ENCODE measurements at regions not wholly inside any gene's neighbourhood (a gene's known extent, or its start where the extent isn't known, plus 50 kb on each side); places are given as distances from the start of the nearest gene placed in this dataset.

GRCh38 chr19:13599681-13600080 lies 93.4 kb upstream of the CACNA1A start:
- no peak for TF ChIP-seq TAF1 (IDR thresholded peaks at IDR 0.05; ENCODE audit: borderline replicate concordance, low read depth, low read length)
- TF ChIP-seq POLR2A (IDR thresholded peaks at IDR 0.05; ENCODE audit: low read depth, low read length), result no peak
- no peak for TF ChIP-seq POLR2AphosphoS5 (IDR thresholded peaks at IDR 0.05; ENCODE audit: low read depth, low read length)
- FAIRE-seq (no peak), DNase-seq (ENCODE audit: insufficient read length) (no peak)

GRCh38 chr19:13598098-13598497 lies 91.8 kb upstream of the CACNA1A start:
- no peak for FAIRE-seq
- DNase-seq (ENCODE audit: insufficient read length), result no peak
- no peak for TF ChIP-seq POLR2AphosphoS5 (IDR thresholded peaks at IDR 0.05; ENCODE audit: low read depth, low read length)
- TF ChIP-seq TAF1 (IDR thresholded peaks at IDR 0.05; ENCODE audit: borderline replicate concordance, low read depth, low read length), result no peak
- TF ChIP-seq POLR2A (IDR thresholded peaks at IDR 0.05; ENCODE audit: low read depth, low read length), result no peak

- peak; percentile 75 for FAIRE-seq
- no peak for TF ChIP-seq POLR2A (IDR thresholded peaks at IDR 0.05; ENCODE audit: low read depth, low read length)
- no peak for TF ChIP-seq TAF1 (IDR thresholded peaks at IDR 0.05; ENCODE audit: borderline replicate concordance, low read depth, low read length)
- no peak for TF ChIP-seq POLR2AphosphoS5 (IDR thresholded peaks at IDR 0.05; ENCODE audit: low read depth, low read length)
- DNase-seq (ENCODE audit: insufficient read length), result peak; percentile 68
Observed at GRCh38 chr19:13597640-13598039, 91.4 kb upstream of the CACNA1A start.

- FAIRE-seq, result peak; percentile 80
- peak; percentile 58 for DNase-seq (ENCODE audit: insufficient read length)
- no peak for TF ChIP-seq TAF1 (IDR thresholded peaks at IDR 0.05; ENCODE audit: borderline replicate concordance, low read depth, low read length)
- TF ChIP-seq POLR2AphosphoS5 (IDR thresholded peaks at IDR 0.05; ENCODE audit: low read depth, low read length), result no peak
- no peak for TF ChIP-seq POLR2A (IDR thresholded peaks at IDR 0.05; ENCODE audit: low read depth, low read length)
Observed at GRCh38 chr19:13588957-13589833, 82.9 kb upstream of the CACNA1A start.

GRCh38 chr19:13585512-13585911 lies 79.2 kb upstream of the CACNA1A start:
- TF ChIP-seq POLR2A (IDR thresholded peaks at IDR 0.05; ENCODE audit: low read depth, low read length) (no peak), POLR2AphosphoS5 (IDR thresholded peaks at IDR 0.05; ENCODE audit: low read depth, low read length) (no peak), TAF1 (IDR thresholded peaks at IDR 0.05; ENCODE audit: borderline replicate concordance, low read depth, low read length) (no peak)
- DNase-seq (ENCODE audit: insufficient read length) (no peak), FAIRE-seq (no peak)

- FAIRE-seq, result no peak
Observed at GRCh38 chr19:13583753-13584152, 77.5 kb upstream of the CACNA1A start.

GRCh38 chr19:13583114-13583513 lies 76.8 kb upstream of the CACNA1A start:
- TF ChIP-seq POLR2A (IDR thresholded peaks at IDR 0.05; ENCODE audit: low read depth, low read length) (no peak), TAF1 (IDR thresholded peaks at IDR 0.05; ENCODE audit: borderline replicate concordance, low read depth, low read length) (no peak), POLR2AphosphoS5 (IDR thresholded peaks at IDR 0.05; ENCODE audit: low read depth, low read length) (no peak)
- FAIRE-seq (no peak), DNase-seq (ENCODE audit: insufficient read length) (no peak)

More at GRCh38 chr19:13583753-13584152, 77.5 kb upstream of the CACNA1A start:
- DNase-seq (ENCODE audit: insufficient read length), result no peak
- TF ChIP-seq POLR2A (IDR thresholded peaks at IDR 0.05; ENCODE audit: low read depth, low read length) (no peak), POLR2AphosphoS5 (IDR thresholded peaks at IDR 0.05; ENCODE audit: low read depth, low read length) (no peak), TAF1 (IDR thresholded peaks at IDR 0.05; ENCODE audit: borderline replicate concordance, low read depth, low read length) (no peak)

- no peak for TF ChIP-seq TAF1 (IDR thresholded peaks at IDR 0.05; ENCODE audit: borderline replicate concordance, low read depth, low read length)
- no peak for TF ChIP-seq POLR2A (IDR thresholded peaks at IDR 0.05; ENCODE audit: low read depth, low read length)
- no peak for TF ChIP-seq POLR2AphosphoS5 (IDR thresholded peaks at IDR 0.05; ENCODE audit: low read depth, low read length)
- DNase-seq (ENCODE audit: insufficient read length), result no peak
- FAIRE-seq, result no peak
Observed at GRCh38 chr19:13581576-13581975, 75.3 kb upstream of the CACNA1A start.

- no peak for FAIRE-seq
- TF ChIP-seq POLR2A (IDR thresholded peaks at IDR 0.05; ENCODE audit: low read depth, low read length) (no peak), POLR2AphosphoS5 (IDR thresholded peaks at IDR 0.05; ENCODE audit: low read depth, low read length) (no peak), TAF1 (IDR thresholded peaks at IDR 0.05; ENCODE audit: borderline replicate concordance, low read depth, low read length) (no peak)
- no peak for DNase-seq (ENCODE audit: insufficient read length)
Observed at GRCh38 chr19:13579388-13580060, 73.2 kb upstream of the CACNA1A start.

GRCh38 chr19:13576726-13577125 lies 70.4 kb upstream of the CACNA1A start:
- no peak for DNase-seq (ENCODE audit: insufficient read length)
- no peak for FAIRE-seq
- TF ChIP-seq POLR2A (IDR thresholded peaks at IDR 0.05; ENCODE audit: low read depth, low read length), result no peak
- TF ChIP-seq POLR2AphosphoS5 (IDR thresholded peaks at IDR 0.05; ENCODE audit: low read depth, low read length), result no peak
- no peak for TF ChIP-seq TAF1 (IDR thresholded peaks at IDR 0.05; ENCODE audit: borderline replicate concordance, low read depth, low read length)

GRCh38 chr19:13574933-13575332 lies 68.7 kb upstream of the CACNA1A start:
- FAIRE-seq (no peak), DNase-seq (ENCODE audit: insufficient read length) (no peak)
- TF ChIP-seq POLR2A (IDR thresholded peaks at IDR 0.05; ENCODE audit: low read depth, low read length) (no peak), POLR2AphosphoS5 (IDR thresholded peaks at IDR 0.05; ENCODE audit: low read depth, low read length) (no peak), TAF1 (IDR thresholded peaks at IDR 0.05; ENCODE audit: borderline replicate concordance, low read depth, low read length) (no peak)

Measured in GM12892 (cell line).